HG02970 (cell line): ENCODE measurements at regions not wholly inside any gene's neighbourhood (a gene's known extent, or its start where the extent isn't known, plus 50 kb on each side); places are given as distances from the start of the nearest gene placed in this dataset.
"Not testable (repeated sequence)": the region's sequence is repeated elsewhere in the genome, so short reads cannot be mapped to it uniquely, and the experiment has no call there.

Experiments
- ATAC-seq: cut with Tn5 transposase; IDR thresholded peaks from one replicate; pipeline ENCODE4 v1.9.1; 2021; ENCODE audit warnings: mild to moderate bottlenecking, moderate library complexity, moderate number of reproducible peaks; ENCODE audit not compliant: unreplicated experiment, low FRiP score

DNA sequence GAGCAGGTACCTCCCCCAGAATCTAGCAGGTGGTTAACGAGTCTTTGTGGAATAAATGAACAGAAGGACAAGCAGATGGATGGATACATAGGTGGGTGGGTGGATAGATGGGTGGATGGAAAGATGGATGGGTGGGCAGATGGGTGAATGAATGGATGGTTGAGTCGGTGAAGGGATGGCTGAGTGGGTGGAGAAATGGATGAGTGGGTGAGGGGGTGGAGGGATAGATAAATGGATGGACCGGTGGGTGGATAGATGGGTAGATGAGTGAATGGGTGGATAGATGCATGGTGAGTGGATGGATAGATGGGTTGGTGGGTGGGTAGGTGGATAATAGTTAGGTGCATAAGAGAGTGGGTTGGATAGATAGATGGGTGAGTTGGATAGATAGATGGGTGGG lies 99.7 kb upstream of the FRG2C start:
- ATAC-seq: not testable (repeated sequence)

DNA sequence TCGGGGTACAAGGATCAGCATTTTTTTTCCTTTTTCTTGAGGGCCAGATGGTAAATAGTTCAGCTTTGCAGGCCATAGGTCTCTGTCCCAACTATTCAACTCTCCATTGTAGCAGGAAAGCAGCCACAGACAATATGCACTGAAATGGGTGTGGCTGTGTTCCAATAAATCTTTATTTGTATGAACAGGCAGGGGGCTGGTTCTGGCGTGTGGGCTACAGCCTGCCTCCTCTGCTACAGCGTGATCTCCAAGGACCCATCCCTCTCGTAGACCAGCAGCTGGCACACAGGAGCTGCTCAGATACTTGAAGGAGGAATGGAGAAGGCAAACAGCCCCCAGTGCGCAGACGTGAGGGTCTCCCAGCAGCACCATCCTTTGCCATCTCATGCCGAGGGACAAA lies 91.8 kb upstream of the FRG2C start:
- not testable (repeated sequence) for ATAC-seq

DNA sequence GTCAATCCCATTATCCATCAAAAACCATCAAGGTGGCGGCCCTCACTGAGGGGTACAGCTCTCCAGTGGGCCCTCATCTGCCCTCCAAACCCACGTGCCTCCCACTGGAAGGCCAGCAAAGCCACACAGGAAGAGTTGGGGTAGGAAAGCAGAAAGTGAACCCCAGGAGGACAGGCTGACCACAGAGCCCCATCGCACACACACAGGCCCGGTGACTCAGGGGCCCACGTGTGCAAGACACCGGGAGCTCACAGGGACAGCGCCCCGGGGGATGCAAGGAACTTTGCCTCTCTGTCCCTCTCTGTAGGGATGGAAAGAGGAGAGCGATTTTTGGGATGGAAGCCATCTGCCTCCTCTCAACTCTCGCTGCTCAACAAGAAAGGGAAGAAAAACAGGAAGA lies 85.0 kb upstream of the FRG2C start:
- not testable (repeated sequence) for ATAC-seq

DNA sequence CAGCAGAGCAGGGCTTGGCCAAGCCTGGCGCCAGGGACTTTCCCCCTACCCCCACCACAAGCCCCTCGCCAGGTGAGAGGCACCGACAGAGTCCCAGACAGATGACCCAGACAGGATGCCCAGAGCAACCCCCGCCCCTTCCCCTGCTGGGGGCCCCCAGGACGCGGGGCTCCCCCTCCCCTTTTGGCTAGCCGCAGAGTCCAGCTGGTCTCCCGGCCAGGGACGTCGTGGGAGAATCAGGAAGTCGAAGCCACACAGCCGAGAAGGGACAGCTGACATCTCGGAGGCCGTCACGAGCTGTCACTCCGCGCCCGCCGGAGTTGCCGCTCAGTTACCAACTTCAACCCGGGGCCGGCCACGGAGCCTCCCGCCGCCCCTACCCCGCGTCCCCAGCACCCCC lies 84.6 kb upstream of the FRG2C start:
- not testable (repeated sequence) for ATAC-seq

DNA sequence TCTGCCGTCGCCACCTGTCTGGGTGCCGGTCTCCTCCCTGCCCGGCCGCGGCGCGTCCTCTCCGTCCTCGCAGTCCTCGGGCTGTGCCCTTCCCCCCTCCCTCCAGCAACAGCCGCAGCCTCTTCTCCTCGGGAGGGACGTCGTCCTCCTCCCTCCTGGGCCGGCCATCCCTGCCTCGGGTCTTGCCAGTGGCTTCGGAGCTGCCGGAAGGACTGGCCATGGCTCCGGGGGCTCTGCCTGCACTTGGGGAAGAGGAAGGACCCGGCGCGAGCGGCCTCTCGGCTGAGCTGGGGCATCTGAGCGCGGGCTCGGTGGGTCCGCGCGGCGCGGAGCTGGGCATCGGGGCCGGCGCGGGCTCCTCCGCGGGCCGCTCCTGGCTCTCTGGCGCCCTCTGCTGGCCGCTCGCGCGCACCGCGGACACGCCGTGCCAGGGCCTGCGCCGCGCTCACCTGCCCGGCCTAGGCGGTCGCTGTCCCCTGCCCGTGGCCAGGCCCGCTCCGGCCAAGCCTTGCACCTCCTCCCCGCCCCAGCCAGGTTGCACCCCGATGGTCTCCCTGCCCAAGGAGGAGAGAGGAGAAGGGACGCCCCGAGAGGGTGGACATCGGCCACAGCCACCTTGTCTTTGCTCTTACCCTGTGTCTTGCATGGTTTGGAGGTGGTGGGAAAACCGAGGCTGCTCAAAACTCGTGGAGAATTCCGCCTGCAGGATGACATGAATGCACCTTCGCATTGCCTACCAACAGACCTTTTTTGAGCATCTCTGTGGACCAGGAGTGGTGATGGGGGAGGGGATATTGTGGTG lies 83.9 kb upstream of the FRG2C start:
- ATAC-seq: not testable (repeated sequence)

DNA sequence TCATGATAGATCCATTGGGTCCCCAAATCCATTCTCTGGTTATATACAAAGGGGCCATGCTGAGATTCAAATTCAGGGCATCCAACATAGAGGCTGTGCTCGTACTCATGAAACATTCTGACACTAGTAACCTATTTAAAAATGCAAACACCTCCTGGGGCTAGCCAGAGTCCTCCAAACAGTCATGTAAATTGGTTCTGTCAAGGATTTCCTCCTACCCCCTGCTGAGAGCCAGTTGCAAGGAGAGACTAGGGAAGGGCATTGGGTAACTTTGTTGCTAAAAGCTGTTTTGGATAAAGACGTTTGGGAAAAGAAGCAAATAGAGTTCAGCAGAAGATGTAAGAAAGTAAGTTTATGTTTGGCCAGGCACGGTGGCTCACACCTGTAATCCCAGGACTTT lies 81.6 kb upstream of the FRG2C start:
- ATAC-seq: not testable (repeated sequence)

DNA sequence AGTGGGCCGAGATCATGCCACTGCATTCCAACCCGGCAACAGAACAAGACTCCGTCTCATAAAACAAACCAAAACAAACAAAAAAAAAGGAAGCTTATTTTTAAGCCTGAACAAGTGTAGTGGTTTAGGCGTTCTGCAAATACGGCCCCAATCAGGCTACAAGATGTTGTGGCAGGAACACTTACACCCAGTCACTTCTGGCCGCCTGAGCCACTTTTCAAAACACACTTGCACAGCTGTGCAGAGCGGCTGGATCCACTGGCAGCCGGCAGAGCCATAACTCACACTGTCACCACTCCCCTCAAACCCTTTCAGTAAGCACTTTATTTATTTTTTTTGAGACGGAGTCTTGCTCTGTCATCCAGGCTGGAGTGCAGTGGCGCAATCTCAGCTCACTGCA lies 81.0 kb upstream of the FRG2C start:
- ATAC-seq: not testable (repeated sequence)

DNA sequence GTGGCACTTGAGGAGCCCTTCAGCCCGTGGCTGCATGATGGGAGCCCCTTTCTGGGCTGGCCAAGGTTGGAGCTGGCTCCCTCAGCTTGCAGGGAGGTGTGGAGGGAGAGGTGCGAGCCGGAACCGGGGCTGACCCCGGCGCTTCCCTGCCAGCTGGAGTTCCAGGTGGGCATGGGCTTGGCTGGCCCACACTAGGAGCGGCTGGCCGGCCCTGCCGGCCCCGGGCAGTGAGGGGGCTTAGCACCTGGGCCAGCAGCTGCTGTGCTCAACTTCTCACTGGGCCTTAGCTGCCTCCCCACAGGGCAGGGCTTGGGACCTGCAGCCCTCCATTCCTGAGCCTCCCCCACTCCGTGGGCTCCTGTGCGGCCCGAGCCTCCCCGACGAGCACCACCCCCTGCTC lies 76.4 kb upstream of the FRG2C start:
- not testable (repeated sequence) for ATAC-seq

DNA sequence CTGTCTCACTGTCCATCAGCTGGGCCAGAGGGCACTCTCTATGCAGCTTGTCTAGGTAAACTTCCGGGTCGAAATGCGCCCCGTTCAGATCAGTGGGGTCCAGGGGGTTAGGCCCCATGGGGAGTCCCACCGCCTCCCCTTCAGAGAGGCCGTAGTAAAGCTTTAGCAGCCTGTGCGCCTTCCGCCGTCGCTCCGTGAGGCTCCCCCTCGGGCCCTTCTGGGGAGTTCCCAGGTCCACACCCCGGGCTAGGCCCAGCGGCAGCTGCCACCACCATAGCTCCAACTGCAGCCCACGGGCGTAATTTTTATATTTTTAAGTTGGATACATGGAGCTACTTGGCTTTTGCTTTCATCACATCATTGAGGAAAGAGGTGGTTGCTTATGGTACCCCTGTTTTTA lies 73.7 kb upstream of the FRG2C start:
- not testable (repeated sequence) for ATAC-seq

DNA sequence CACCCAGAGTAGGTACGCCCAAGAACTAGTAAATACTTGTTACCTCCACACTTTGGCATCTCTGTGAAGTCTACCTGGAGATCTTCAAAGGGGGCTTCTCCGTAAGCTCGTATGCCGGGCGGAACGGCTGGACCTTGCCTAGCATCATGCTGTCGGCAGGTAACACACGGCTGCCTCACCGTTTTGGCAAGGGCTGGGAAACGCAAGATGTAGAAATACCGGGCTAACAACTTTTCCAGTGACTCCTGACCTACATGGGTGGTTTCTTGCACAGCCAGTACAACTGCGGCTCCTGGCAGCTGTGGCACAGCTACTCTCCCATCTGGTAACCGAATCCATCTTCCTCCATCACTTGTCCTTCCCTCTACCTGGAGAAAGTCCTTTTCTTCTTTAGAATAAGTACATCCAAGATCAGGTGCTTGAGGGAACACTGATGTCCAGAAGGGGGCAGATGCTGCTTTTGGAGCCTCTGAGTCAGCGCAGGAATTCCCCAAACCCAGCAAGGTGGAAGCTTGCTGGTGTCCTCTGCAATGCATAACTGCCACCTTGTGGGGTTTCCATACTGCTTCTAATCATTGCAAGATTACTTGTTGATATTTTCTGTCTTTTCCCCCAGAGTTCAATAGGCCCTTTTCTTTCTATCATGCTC lies 59.7 kb upstream of the FRG2C start:
- ATAC-seq: not testable (repeated sequence)

DNA sequence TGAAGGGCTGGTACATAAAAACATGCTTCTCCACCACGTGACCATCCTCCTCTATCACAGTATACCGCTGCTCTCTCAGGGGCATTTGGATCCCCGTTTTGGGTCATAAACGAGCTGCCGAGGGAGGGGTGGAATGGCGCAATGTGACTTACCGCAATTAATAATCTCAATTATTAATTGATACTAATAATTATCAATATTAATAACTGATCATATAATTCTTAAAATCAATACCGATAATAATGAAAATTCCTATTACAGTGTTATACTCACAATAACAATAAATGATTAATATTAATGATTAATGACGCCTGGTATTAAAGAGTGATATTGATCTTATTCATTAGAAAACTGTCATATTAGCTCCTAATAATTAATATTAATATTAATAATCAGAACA lies 56.1 kb upstream of the FRG2C start:
- not testable (repeated sequence) for ATAC-seq

DNA sequence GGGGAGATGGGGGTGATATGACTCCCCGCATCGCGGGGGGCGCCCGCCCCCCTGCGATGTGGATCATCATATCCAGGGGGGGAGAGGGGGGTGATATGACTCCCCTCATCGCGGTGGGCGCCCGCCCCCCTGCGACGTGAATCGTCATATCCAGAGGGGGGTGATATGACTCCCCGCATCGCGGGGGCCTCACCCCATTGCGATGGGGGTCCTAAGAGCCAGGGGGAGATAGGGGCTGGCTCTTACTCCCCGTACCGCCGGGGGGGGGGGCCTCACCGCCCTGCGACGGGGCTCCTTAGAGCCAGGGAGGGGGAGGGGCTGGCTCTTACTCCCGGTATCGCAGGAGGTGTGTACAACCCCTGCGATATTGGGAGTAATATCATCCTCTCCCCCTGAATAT lies 54.5 kb upstream of the FRG2C start:
- ATAC-seq: not testable (repeated sequence)

DNA sequence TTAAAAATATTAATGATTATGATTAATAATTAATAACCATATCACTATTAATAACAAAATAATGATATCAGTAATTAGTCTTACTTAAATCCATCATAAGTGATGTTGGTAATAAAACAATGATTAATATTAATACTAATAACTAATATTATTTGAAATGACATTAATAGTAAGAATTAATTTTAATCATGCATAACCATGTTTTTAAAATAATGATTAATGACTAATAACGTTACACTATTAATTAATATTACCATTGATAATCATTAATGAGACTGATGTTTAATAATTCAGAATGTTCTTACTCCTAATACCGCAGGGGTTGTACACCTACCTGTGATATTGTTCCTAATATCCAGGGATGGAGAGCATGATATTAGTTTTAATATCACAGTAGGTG lies 53.4 kb upstream of the FRG2C start:
- no peak for ATAC-seq

DNA sequence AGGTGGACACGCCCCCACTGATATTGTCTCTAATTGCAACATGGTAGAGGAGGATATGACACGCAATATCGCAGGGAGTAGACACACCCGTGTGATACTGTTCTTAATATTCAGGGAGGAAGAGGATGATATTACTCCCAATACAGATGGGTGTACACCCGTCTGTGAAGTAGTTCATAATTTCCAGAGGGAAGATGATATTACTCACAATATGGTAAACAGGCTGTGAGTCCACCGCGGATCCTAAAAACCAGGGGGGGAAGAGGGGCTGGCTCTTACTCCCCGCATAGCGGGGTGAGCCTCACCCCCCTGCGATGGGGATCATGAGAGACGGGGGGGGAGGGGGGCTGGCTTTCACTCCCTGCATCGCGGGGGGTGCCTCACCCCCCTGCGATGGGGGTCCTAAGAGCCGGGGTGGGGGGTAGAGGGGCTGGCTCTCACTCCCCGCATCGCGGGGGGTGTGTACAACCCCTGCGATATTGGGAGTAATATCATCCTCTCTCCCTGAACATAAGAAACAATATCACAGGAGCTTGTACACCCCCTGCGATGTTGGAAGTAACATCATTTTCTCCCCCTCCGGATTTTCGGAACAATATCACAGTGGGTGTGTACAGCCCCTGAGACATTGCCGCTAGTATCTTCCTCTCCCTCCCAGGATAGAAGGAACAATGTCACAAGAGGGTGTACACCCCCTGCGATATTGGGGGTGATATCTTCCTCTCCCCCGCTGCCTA lies 52.2 kb upstream of the FRG2C start:
- not testable (repeated sequence) for ATAC-seq
